ENCODE measurements at regions not wholly inside any gene's neighbourhood (a gene's known extent, or its start where the extent isn't known, plus 50 kb on each side); places are given as distances from the start of the nearest gene placed in this dataset.
"Not testable (repeated sequence)": the region's sequence is repeated elsewhere in the genome, so short reads cannot be mapped to it uniquely, and the experiment has no call there.

- not testable (repeated sequence) for H3K4me1 ChIP-seq (ENCODE audit: control insufficient read depth, insufficient read depth, low read length); H3K9ac ChIP-seq (ENCODE audit: low read depth, low read length); H3K36me3 ChIP-seq (ENCODE audit: control insufficient read depth, insufficient read depth, low read length); H3K9me3 ChIP-seq (ENCODE audit: control insufficient read depth, insufficient read depth, low read length); H3K27me3 ChIP-seq (ENCODE audit: control insufficient read depth, insufficient read depth, low read length); H3K4me3 ChIP-seq (ENCODE audit: low read depth, low read length)
Measured at GRCh38 chr1:57558066-57558465, 134.2 kb upstream of the DAB1 start.

GRCh38 chr1:57553666-57554065 is 129.8 kb upstream of the DAB1 start:
- H3K4me3 ChIP-seq (ENCODE audit: low read depth, low read length) = no peak overlapping the region

GRCh38 chr1:57551476-57551875 is 127.6 kb upstream of the DAB1 start:
- peaks cover 12% of the 10 kb centered on the region for H3K4me1 ChIP-seq (ENCODE audit: control insufficient read depth, insufficient read depth, low read length)
- H3K27me3 ChIP-seq (ENCODE audit: control insufficient read depth, insufficient read depth, low read length) = no peaks in the 10 kb centered on the region
- H3K9ac ChIP-seq (ENCODE audit: low read depth, low read length) = no peak overlapping the region
- H3K4me3 ChIP-seq (ENCODE audit: low read depth, low read length) = no peak overlapping the region
- no peaks in the 10 kb centered on the region for H3K36me3 ChIP-seq (ENCODE audit: control insufficient read depth, insufficient read depth, low read length)
- H3K9me3 ChIP-seq (ENCODE audit: control insufficient read depth, insufficient read depth, low read length) = no peaks in the 10 kb centered on the region

More at GRCh38 chr1:57553666-57554065, 129.8 kb upstream of the DAB1 start:
- Histone ChIP-seq H3K9ac (ENCODE audit: low read depth, low read length) (no peak overlapping the region), H3K4me1 (ENCODE audit: control insufficient read depth, insufficient read depth, low read length) (peaks cover 12% of the 10 kb centered on the region), H3K27me3 (ENCODE audit: control insufficient read depth, insufficient read depth, low read length) (no peaks in the 10 kb centered on the region), H3K36me3 (ENCODE audit: control insufficient read depth, insufficient read depth, low read length) (no peaks in the 10 kb centered on the region), H3K9me3 (ENCODE audit: control insufficient read depth, insufficient read depth, low read length) (no peaks in the 10 kb centered on the region)

- Histone ChIP-seq H3K9me3 (ENCODE audit: control insufficient read depth, insufficient read depth, low read length) (no peaks in the 10 kb centered on the region), H3K4me1 (ENCODE audit: control insufficient read depth, insufficient read depth, low read length) (peaks cover 12% of the 10 kb centered on the region), H3K4me3 (ENCODE audit: low read depth, low read length) (no peak overlapping the region), H3K36me3 (ENCODE audit: control insufficient read depth, insufficient read depth, low read length) (no peaks in the 10 kb centered on the region), H3K27me3 (ENCODE audit: control insufficient read depth, insufficient read depth, low read length) (no peaks in the 10 kb centered on the region), H3K9ac (ENCODE audit: low read depth, low read length) (no peak overlapping the region)
Measured at GRCh38 chr1:57550092-57550491, 126.2 kb upstream of the DAB1 start.

GRCh38 chr1:57549300-57549699 is 125.4 kb upstream of the DAB1 start:
- no peak overlapping the region for H3K4me3 ChIP-seq (ENCODE audit: low read depth, low read length)
- no peaks in the 10 kb centered on the region for H3K36me3 ChIP-seq (ENCODE audit: control insufficient read depth, insufficient read depth, low read length)
- H3K9ac ChIP-seq (ENCODE audit: low read depth, low read length) = no peak overlapping the region
- H3K27me3 ChIP-seq (ENCODE audit: control insufficient read depth, insufficient read depth, low read length) = no peaks in the 10 kb centered on the region
- H3K4me1 ChIP-seq (ENCODE audit: control insufficient read depth, insufficient read depth, low read length) = peaks cover 12% of the 10 kb centered on the region
- no peaks in the 10 kb centered on the region for H3K9me3 ChIP-seq (ENCODE audit: control insufficient read depth, insufficient read depth, low read length)

- Histone ChIP-seq H3K36me3 (ENCODE audit: control insufficient read depth, insufficient read depth, low read length) (no peaks in the 10 kb centered on the region), H3K27me3 (ENCODE audit: control insufficient read depth, insufficient read depth, low read length) (no peaks in the 10 kb centered on the region), H3K4me3 (ENCODE audit: low read depth, low read length) (no peak overlapping the region), H3K9ac (ENCODE audit: low read depth, low read length) (no peak overlapping the region), H3K9me3 (ENCODE audit: control insufficient read depth, insufficient read depth, low read length) (no peaks in the 10 kb centered on the region), H3K4me1 (ENCODE audit: control insufficient read depth, insufficient read depth, low read length) (peaks cover 3% of the 10 kb centered on the region)
Measured at GRCh38 chr1:57546549-57547330, 122.9 kb upstream of the DAB1 start.

- Histone ChIP-seq H3K4me1 (ENCODE audit: control insufficient read depth, insufficient read depth, low read length) (no peaks in the 10 kb centered on the region), H3K4me3 (ENCODE audit: low read depth, low read length) (no peak overlapping the region), H3K36me3 (ENCODE audit: control insufficient read depth, insufficient read depth, low read length) (no peaks in the 10 kb centered on the region), H3K9ac (ENCODE audit: low read depth, low read length) (no peak overlapping the region), H3K9me3 (ENCODE audit: control insufficient read depth, insufficient read depth, low read length) (no peaks in the 10 kb centered on the region), H3K27me3 (ENCODE audit: control insufficient read depth, insufficient read depth, low read length) (no peaks in the 10 kb centered on the region)
Measured at GRCh38 chr1:57544345-57544744, 120.5 kb upstream of the DAB1 start.

- no peaks in the 10 kb centered on the region for H3K36me3 ChIP-seq (ENCODE audit: control insufficient read depth, insufficient read depth, low read length)
- no peak overlapping the region for H3K4me3 ChIP-seq (ENCODE audit: low read depth, low read length)
- no peaks in the 10 kb centered on the region for H3K9me3 ChIP-seq (ENCODE audit: control insufficient read depth, insufficient read depth, low read length)
- peaks cover 5% of the 10 kb centered on the region for H3K4me1 ChIP-seq (ENCODE audit: control insufficient read depth, insufficient read depth, low read length)
- H3K9ac ChIP-seq (ENCODE audit: low read depth, low read length) = no peak overlapping the region
- no peaks in the 10 kb centered on the region for H3K27me3 ChIP-seq (ENCODE audit: control insufficient read depth, insufficient read depth, low read length)
Measured at GRCh38 chr1:57536749-57537423, 113.0 kb upstream of the DAB1 start.

GRCh38 chr1:57532299-57532698 is 108.4 kb upstream of the DAB1 start:
- Histone ChIP-seq H3K9ac (ENCODE audit: low read depth, low read length) (no peak overlapping the region), H3K4me3 (ENCODE audit: low read depth, low read length) (no peak overlapping the region), H3K9me3 (ENCODE audit: control insufficient read depth, insufficient read depth, low read length) (no peaks in the 10 kb centered on the region), H3K4me1 (ENCODE audit: control insufficient read depth, insufficient read depth, low read length) (no peaks in the 10 kb centered on the region), H3K36me3 (ENCODE audit: control insufficient read depth, insufficient read depth, low read length) (no peaks in the 10 kb centered on the region), H3K27me3 (ENCODE audit: control insufficient read depth, insufficient read depth, low read length) (no peaks in the 10 kb centered on the region)

GRCh38 chr1:57530911-57531260 is 107.0 kb upstream of the DAB1 start:
- H3K36me3 ChIP-seq (ENCODE audit: control insufficient read depth, insufficient read depth, low read length); H3K4me3 ChIP-seq (ENCODE audit: low read depth, low read length); H3K27me3 ChIP-seq (ENCODE audit: control insufficient read depth, insufficient read depth, low read length); H3K9me3 ChIP-seq (ENCODE audit: control insufficient read depth, insufficient read depth, low read length); H3K4me1 ChIP-seq (ENCODE audit: control insufficient read depth, insufficient read depth, low read length); H3K9ac ChIP-seq (ENCODE audit: low read depth, low read length): not testable (repeated sequence)

GRCh38 chr1:57530206-57530910 is 106.5 kb upstream of the DAB1 start:
- Histone ChIP-seq H3K4me3 (ENCODE audit: low read depth, low read length) (no peak overlapping the region), H3K9me3 (ENCODE audit: control insufficient read depth, insufficient read depth, low read length) (no peaks in the 10 kb centered on the region), H3K27me3 (ENCODE audit: control insufficient read depth, insufficient read depth, low read length) (no peaks in the 10 kb centered on the region), H3K9ac (ENCODE audit: low read depth, low read length) (no peak overlapping the region), H3K4me1 (ENCODE audit: control insufficient read depth, insufficient read depth, low read length) (no peaks in the 10 kb centered on the region), H3K36me3 (ENCODE audit: control insufficient read depth, insufficient read depth, low read length) (no peaks in the 10 kb centered on the region)

GRCh38 chr1:57522575-57522974 is 98.7 kb upstream of the DAB1 start:
- H3K9ac ChIP-seq (ENCODE audit: low read depth, low read length) = no peak overlapping the region
- peaks cover 5% of the 10 kb centered on the region for H3K4me1 ChIP-seq (ENCODE audit: control insufficient read depth, insufficient read depth, low read length)
- H3K27me3 ChIP-seq (ENCODE audit: control insufficient read depth, insufficient read depth, low read length) = no peaks in the 10 kb centered on the region
- H3K36me3 ChIP-seq (ENCODE audit: control insufficient read depth, insufficient read depth, low read length) = no peaks in the 10 kb centered on the region
- H3K4me3 ChIP-seq (ENCODE audit: low read depth, low read length) = no peak overlapping the region
- H3K9me3 ChIP-seq (ENCODE audit: control insufficient read depth, insufficient read depth, low read length) = no peaks in the 10 kb centered on the region
